NT2/D1 (cell line): ENCODE measurements at regions not wholly inside any gene's neighbourhood (a gene's known extent, or its start where the extent isn't known, plus 50 kb on each side); places are given as distances from the start of the nearest gene placed in this dataset.

Experiments
- SUZ12 ChIP-seq: IDR thresholded peaks from 2 replicates; pipeline ENCODE4 v1.6.1; 2011; ENCODE audit not compliant: insufficient read length, insufficient read depth; ENCODE audit errors: extremely low read depth
- YY1 ChIP-seq: IDR thresholded peaks from 2 replicates; pipeline ENCODE4 v1.6.1; 2011; ENCODE audit not compliant: insufficient read length, insufficient read depth
- ZNF274 ChIP-seq: IDR thresholded peaks from 2 replicates; pipeline ENCODE4 v1.6.1; 2011; ENCODE audit warnings: mild to moderate bottlenecking, low read depth, low read length

- TF ChIP-seq ZNF274 (no peak), YY1 (no peak), SUZ12 (no peak)
Measured at GRCh38 chr18:75727456-75727855, 300.0 kb upstream of the SMIM21 start.
